ENCODE measurements at regions not wholly inside any gene's neighbourhood (a gene's known extent, or its start where the extent isn't known, plus 50 kb on each side); places are given as distances from the start of the nearest gene placed in this dataset.

DNA sequence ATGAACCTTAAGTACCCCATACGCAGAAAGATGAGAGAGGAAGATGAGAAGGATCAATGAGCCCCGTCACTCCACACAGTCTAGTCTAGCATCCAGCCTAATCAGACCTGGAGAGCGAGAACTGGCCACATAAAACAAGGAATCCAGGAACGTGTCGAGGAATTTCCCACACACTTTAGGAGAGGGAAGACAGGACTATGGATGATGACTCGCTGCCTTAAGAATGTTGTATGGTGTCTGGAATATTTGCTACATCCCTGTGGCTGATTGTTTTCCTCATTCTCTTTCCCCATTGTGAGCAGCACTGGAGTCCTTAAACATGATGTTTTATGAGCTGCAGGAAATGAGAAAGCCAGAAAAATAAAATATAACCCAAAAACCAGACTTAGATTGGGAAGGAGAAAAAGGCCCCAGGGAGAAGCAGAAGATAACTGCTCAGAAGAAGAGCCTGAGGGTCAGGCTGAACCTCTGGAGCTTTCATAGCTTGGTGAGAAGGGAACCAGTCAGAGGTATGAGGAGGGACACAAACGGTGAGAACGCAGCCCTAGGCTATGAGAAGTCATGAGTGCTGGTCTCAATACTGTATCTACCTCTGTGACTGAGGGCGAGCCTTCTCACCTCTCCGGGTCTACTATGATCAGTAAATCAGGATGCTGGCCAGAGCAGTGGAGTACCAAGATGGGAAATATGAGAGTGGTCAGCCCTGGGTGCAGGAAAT lies 139.5 kb upstream of the NOCT start:
- Histone ChIP-seq H4K20me1 (ENCODE audit: control insufficient read depth, extremely low read depth, insufficient read depth, low read length) (no peaks in the 10 kb centered on the region), H3K27ac (ENCODE audit: control insufficient read depth, insufficient read depth, low read length) (peak overlapping the region; percentile 36), H3K36me3 (ENCODE audit: control insufficient read depth in 2 of 2, extremely low read depth in 1 of 2, insufficient read depth in 2 of 2, low read length in 2 of 2) (no peaks in the 10 kb centered on the region), H3K9me3 (ENCODE audit: control insufficient read depth, low read depth, low read length) (no peaks in the 10 kb centered on the region), H3K27me3 (ENCODE audit: control insufficient read depth, extremely low read depth, insufficient read depth, low read length) (no peaks in the 10 kb centered on the region), H3K9ac (ENCODE audit: control insufficient read depth, extremely low read depth, insufficient read depth, low read length) (no peak overlapping the region), H3K4me3 (ENCODE audit: control insufficient read depth in 2 of 3, extremely low read depth in 1 of 3, insufficient read depth in 2 of 3, low read depth in 1 of 3, low read length in 3 of 3) (no peak overlapping the region), H3K4me2 (ENCODE audit: control insufficient read depth, extremely low read depth, insufficient read depth, low read depth, low read length) (peak overlapping the region; percentile 35), H3K9me1 (ENCODE audit: control insufficient read depth, extremely low read depth, insufficient read depth, low read length) (no peaks in the 10 kb centered on the region), H2AFZ (ENCODE audit: control insufficient read depth, low read length) (peak overlapping the region; percentile 33), H3K4me1 (ENCODE audit: control insufficient read depth, extremely low read depth, insufficient read depth, low read length) (peaks cover 14% of the 10 kb centered on the region), H3K79me2 (ENCODE audit: control insufficient read depth, insufficient read depth, low read length) (no peaks in the 10 kb centered on the region)
- FAIRE-seq (peak; percentile 94), DNase-seq (ENCODE audit: low read depth, low spot score) (peak; percentile 48)
- dilution Hi-C loops (cut with MboI; ENCODE audit: extremely low pct_ligation_motif_present, low sequenced_read_pairs) = no loop called here
- TF ChIP-seq, protein P1, sequence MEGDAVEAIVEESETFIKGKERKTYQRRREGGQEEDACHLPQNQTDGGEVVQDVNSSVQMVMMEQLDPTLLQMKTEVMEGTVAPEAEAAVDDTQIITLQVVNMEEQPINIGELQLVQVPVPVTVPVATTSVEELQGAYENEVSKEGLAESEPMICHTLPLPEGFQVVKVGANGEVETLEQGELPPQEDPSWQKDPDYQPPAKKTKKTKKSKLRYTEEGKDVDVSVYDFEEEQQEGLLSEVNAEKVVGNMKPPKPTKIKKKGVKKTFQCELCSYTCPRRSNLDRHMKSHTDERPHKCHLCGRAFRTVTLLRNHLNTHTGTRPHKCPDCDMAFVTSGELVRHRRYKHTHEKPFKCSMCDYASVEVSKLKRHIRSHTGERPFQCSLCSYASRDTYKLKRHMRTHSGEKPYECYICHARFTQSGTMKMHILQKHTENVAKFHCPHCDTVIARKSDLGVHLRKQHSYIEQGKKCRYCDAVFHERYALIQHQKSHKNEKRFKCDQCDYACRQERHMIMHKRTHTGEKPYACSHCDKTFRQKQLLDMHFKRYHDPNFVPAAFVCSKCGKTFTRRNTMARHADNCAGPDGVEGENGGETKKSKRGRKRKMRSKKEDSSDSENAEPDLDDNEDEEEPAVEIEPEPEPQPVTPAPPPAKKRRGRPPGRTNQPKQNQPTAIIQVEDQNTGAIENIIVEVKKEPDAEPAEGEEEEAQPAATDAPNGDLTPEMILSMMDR (optimal IDR thresholded peaks at IDR 0.05 in 1 of 3, IDR thresholded peaks at IDR 0.05 in 1 of 3, conservative IDR thresholded peaks at IDR 0.05 in 1 of 3; ENCODE audit: extremely low read depth in 1 of 3, insufficient read depth in 2 of 3, low read length in 3 of 3) = no peak
- TF ChIP-seq EZH2 (IDR thresholded peaks at IDR 0.05; ENCODE audit: low read length) = no peak

DNA sequence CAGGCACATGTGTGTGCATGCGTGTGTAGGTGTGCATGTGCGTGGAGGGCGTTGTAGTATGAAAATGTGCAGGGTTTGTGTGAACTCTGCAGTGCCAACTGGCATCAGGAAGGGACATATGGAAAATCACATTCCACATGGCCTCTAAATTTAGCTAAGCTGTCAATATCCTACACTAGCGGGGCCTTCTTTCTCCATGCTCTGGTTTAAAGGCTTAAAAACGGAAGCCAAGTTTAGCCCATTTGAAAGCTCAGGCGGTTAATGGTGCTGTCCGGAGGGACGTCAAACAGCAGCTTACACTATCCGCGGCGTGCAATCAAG lies 144.1 kb upstream of the NOCT start:
- dilution Hi-C loops (cut with MboI; ENCODE audit: extremely low pct_ligation_motif_present, low sequenced_read_pairs) = no loop called here
- DNase-seq (ENCODE audit: low read depth, low spot score) (no peak), FAIRE-seq (no peak)
- Histone ChIP-seq H3K79me2 (ENCODE audit: control insufficient read depth, insufficient read depth, low read length) (no peaks in the 10 kb centered on the region), H3K4me2 (ENCODE audit: control insufficient read depth, extremely low read depth, insufficient read depth, low read depth, low read length) (no peak overlapping the region), H3K9me3 (ENCODE audit: control insufficient read depth, low read depth, low read length) (no peaks in the 10 kb centered on the region), H3K36me3 (ENCODE audit: control insufficient read depth in 2 of 2, extremely low read depth in 1 of 2, insufficient read depth in 2 of 2, low read length in 2 of 2) (no peaks in the 10 kb centered on the region), H3K9ac (ENCODE audit: control insufficient read depth, extremely low read depth, insufficient read depth, low read length) (no peak overlapping the region), H4K20me1 (ENCODE audit: control insufficient read depth, extremely low read depth, insufficient read depth, low read length) (no peaks in the 10 kb centered on the region), H3K9me1 (ENCODE audit: control insufficient read depth, extremely low read depth, insufficient read depth, low read length) (no peaks in the 10 kb centered on the region), H2AFZ (ENCODE audit: control insufficient read depth, low read length) (no peak overlapping the region), H3K4me3 (ENCODE audit: control insufficient read depth in 2 of 3, extremely low read depth in 1 of 3, insufficient read depth in 2 of 3, low read depth in 1 of 3, low read length in 3 of 3) (no peak overlapping the region), H3K4me1 (ENCODE audit: control insufficient read depth, extremely low read depth, insufficient read depth, low read length) (peaks cover 11% of the 10 kb centered on the region), H3K27me3 (ENCODE audit: control insufficient read depth, extremely low read depth, insufficient read depth, low read length) (no peaks in the 10 kb centered on the region), H3K27ac (ENCODE audit: control insufficient read depth, insufficient read depth, low read length) (no peak overlapping the region)
- TF ChIP-seq EZH2 (IDR thresholded peaks at IDR 0.05; ENCODE audit: low read length) = no peak
- TF ChIP-seq, protein P1 (optimal IDR thresholded peaks at IDR 0.05 in 1 of 3, IDR thresholded peaks at IDR 0.05 in 1 of 3, conservative IDR thresholded peaks at IDR 0.05 in 1 of 3; ENCODE audit: extremely low read depth in 1 of 3, insufficient read depth in 2 of 3, low read length in 3 of 3) = no peak
